HG02642 (cell line): ENCODE measurements at regions not wholly inside any gene's neighbourhood (a gene's known extent, or its start where the extent isn't known, plus 50 kb on each side); places are given as distances from the start of the nearest gene placed in this dataset.

Source experiments
- ATAC-seq: cut with Tn5 transposase; IDR thresholded peaks from one replicate; pipeline ENCODE4 v1.9.1; 2021; ENCODE audit warnings: mild to moderate bottlenecking; ENCODE audit not compliant: unreplicated experiment, poor library complexity

DNA sequence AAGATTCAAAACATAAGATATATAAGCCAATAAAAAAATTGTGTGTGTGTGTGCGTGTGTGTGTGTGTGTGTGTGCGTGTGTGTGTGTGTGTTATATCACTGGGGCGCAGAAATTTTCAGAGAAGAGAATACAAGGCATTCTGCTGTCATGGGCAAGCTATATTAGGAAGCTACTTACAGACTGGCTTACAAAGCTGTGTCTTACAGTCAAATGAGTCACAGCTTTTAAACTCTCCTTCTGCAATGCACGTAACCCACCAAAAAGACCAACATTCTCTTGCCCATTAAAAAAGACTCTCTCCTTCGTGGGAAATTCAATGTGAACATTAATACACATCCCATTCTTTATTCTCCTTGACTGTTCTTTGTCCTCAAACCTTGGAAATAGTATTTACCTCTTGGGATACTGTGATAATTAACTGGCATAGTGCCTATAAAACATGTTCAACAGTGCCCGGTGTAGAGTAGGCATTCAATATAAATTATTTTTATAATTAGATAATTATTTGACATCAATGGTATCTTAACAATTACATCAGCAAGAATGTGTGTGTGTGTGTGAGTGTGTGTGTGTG lies 860.4 kb upstream of the SOX9 start:
- ATAC-seq = no peak

DNA sequence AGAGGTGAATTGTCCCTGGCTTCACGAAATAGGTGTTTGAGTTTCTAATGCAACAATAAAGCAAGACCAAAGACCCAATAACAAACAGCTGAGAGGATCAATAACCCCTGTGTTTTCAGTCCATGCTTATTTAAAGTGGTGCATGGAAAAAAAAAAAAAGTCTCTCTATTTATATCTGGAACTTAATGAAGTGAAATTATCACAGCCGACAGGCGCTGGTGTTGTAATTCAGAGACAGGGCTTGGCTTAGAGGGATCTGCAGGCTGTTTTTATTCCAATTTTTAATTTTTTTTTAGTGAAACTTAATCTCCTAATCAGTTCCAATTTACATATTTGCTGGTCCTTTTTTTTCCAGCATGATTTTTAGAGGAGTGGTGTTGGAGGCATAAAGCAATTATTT lies 858.2 kb upstream of the SOX9 start:
- ATAC-seq = no peak

- ATAC-seq = no peak
Observed at GRCh38 chr17:71267668-71268067, 853.2 kb upstream of the SOX9 start.

DNA sequence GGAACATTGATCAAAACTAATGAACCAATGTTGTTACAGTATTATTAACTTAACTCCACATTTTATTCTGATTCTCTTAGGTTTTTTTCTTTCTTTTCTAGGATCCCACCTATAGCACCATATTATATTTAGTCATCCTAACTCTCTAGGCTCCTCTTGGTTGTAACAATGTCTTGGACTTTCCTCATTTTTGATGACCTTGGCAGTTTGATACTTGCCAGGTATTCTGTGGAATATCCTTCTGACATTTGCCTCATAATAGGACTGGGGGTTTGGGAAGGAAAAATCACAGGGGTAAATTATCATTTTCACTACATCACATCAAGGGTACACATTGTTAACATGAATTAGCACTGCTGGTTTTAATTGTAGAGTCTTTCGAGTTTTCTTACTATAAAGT lies 851.6 kb upstream of the SOX9 start:
- ATAC-seq = no peak

DNA sequence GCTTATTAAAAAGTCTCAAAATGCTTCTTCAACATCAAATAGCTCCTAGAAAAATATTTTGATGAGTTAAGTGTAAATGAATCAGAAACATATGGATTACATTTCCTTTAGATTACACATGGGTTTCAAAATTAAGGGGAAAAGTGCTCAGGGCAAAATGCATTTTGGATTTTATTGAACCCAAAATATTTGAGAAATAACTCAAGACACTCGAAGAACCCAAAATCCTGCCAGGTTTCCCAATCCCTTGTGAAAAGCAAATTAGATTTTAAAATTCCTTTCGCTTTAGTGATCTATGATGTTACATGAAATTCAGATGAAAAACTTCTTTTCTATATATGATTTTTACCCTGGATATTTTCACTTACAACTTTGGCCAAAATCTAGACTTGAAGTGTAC lies 847.4 kb upstream of the SOX9 start:
- ATAC-seq = no peak

DNA sequence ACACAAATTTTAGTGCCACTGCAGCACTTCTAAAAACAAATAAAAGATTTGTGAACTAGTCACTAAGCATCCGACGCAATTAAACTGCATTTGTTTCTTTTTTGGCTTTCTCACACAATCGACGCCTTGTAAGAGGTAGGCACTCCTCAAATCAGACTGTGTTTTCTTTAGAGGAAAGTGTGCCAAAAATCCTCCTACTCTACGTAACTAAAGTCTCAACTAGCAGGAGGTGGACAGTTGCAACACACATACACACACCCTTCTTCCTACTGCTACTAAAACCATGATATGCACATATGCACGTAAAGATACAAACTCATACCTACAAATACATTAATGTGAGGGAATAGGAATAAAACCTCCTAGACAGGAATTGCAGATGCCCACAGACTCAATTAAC lies 844.7 kb upstream of the SOX9 start:
- no peak for ATAC-seq

DNA sequence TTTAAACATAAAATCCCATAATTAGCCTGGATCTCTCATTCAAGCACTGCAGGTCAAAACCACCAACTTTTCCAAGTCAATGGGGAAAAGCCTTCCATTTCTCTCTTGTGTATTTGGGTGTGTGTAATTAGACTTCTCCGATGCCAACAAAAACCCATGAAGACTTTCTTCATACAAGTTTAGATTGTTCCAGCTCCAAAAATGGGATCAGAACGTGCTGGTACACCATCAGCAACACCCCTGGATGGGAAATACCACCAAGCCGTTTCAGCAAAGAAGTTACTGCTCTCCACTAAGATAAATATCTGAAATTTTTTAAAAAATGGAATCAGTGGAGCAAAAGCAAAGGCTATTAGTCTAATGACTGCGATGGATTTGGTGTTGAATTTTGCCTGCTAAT lies 837.3 kb upstream of the SOX9 start:
- no peak for ATAC-seq

GRCh38 chr17:71284032-71284755 lies 836.6 kb upstream of the SOX9 start:
- no peak for ATAC-seq

- ATAC-seq = no peak
Observed at GRCh38 chr17:71286625-71287024, 834.2 kb upstream of the SOX9 start.

DNA sequence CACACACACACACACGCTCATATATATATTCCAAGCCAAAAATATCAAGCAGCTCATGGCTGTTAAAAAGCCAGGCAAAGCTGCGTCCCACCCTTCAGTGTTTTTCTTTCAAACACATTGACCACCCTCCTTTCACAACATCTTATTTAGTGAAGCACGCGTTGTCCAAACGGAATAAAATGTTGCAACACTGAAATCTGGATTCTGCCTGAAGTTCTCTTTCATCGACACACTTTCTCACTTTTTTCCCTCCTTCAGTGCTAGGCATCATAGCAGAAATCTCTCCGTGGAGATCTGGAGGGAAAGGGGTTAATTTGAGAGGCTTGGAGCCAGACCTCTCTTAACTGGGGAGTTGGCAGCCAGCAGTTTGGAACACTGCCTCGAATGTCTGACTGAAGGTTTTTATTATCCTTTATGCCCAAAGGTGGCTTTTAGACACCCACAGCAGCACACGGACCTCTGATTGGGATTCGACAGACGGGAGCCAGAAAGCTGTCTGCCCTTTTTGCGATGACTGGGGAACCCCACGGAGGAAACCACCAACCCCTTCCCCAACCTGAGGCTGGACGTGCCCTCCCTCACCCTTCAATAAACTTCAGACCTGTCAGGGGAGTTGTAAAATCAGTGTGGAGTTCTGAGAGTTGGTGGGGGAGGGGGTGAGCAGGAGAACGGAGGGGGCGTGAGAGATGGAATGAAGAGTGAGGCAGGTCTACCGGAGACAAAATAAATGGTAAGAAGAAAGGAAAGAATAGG lies 833.6 kb upstream of the SOX9 start:
- ATAC-seq = no peak

- no peak for ATAC-seq
Observed at GRCh38 chr17:71292006-71292405, 828.8 kb upstream of the SOX9 start.

DNA sequence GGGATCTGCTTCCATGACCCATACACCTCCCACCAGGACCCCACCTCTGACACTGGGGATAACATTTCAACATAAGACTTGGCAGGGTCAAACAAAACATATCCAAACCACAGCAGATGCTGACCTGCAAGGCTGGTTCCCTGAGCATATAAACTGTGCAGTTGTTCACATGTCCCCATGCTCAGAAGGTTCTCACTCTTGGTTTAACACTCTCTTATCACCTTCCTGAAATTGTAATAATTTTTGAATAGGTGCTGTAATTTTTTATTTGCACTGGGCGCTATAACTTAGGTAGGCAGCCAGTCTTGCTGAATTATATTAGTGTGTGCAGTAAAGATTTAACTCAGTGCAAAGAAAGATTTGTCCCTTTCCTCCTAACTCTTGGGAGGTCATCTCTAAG lies 824.8 kb upstream of the SOX9 start:
- no peak for ATAC-seq

DNA sequence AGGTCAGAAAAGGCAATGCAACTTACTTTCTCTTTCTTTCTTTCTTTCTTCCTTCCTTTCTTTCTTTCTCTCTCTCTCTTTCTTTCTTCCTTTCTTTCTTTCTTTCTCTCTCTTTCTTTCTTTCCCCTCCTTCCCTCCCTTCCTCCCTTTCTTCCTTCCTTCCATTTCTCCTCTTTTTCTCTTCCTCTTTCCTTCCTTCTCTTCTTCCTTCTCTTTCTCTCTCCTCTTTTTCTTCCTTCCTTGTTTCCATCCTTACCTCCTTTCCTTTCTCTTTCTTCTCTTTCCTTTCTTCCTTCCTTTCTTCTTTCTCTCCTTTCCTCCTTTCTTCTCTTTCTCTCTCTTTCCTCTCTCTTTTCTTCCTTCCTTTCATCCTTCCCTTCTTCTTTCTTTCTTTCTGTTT lies 819.8 kb upstream of the SOX9 start:
- ATAC-seq = no peak

- no peak for ATAC-seq
Observed at GRCh38 chr17:71302721-71303549, 817.9 kb upstream of the SOX9 start.

DNA sequence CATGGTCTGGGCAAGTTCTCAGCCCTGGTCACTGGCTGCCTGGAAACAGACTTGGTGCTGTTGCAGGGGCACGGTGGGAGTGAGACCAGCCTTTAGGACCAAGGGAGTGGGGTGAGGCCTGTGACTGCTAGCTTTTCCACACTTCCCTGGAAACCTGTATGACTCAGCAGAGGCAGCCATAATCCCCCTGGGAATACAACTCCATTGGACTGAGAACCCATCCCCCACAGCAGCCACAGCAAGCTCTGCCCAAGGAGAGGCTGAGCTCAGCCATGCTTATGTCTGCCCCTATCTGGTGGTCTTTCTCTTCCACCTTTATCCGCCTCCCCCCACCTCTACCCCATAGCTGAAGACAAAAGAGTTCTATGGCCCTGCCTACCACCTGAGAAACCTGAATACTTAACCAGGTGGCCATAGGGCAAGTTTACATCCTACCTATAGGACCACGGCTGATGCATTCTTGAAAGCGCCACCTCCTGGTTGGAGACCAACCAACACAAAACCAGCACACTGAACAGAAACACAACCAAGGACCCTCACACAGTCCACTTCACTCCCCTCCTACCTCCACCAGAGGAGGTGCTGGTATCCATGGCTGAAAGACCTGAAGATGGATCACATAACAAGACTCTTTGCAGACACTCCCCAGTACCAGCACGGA lies 816.2 kb upstream of the SOX9 start:
- ATAC-seq = no peak

- ATAC-seq = no peak
Observed at GRCh38 chr17:71313866-71314265, 807.0 kb upstream of the SOX9 start.

- no peak for ATAC-seq
Observed at GRCh38 chr17:71315568-71315967, 805.3 kb upstream of the SOX9 start.

DNA sequence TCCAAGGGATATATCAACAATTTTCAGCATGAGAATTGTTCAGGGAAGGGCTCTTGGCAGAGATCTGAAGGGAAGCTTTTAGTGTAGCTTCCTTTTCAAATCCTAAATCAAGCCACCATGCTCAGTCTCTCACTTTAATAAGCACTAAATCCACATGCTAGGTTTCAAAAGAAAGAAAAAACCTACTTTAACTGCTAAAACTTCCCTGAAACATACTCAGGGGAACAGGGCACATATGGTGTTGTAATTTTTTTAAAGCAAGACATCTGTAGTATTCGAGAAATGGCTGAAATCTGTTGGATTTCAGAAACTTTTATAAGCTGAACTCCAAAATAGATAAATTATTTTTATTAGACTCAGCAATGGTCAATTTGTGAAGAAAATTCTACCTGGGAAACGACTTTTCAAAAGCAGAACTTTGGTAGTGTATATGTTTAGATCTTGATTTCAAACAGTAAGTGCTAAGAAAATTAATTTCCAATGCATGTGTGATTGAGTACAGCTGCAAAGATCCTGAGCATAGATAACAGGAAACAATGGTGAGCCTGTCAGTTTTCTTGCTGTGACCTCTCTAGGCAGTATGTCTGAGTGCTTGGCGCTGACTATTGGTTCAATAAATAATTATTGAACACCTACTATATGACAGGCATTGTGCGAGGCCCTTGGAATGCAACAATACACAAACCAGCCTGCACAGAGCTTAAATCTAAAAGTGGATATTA lies 804.5 kb upstream of the SOX9 start:
- no peak for ATAC-seq

GRCh38 chr17:71320009-71320796 lies 800.6 kb upstream of the SOX9 start:
- ATAC-seq = no peak
